NCI-H748 (cell line): ENCODE measurements at regions not wholly inside any gene's neighbourhood (a gene's known extent, or its start where the extent isn't known, plus 50 kb on each side); places are given as distances from the start of the nearest gene placed in this dataset.
"Not testable (repeated sequence)": the region's sequence is repeated elsewhere in the genome, so short reads cannot be mapped to it uniquely, and the experiment has no call there.

Experiments used
- DNase-seq: peaks from one replicate; lab custom pipeline; 2025; ENCODE audit not compliant: unreplicated experiment; lab: John Stamatoyannopoulos, UW

DNA sequence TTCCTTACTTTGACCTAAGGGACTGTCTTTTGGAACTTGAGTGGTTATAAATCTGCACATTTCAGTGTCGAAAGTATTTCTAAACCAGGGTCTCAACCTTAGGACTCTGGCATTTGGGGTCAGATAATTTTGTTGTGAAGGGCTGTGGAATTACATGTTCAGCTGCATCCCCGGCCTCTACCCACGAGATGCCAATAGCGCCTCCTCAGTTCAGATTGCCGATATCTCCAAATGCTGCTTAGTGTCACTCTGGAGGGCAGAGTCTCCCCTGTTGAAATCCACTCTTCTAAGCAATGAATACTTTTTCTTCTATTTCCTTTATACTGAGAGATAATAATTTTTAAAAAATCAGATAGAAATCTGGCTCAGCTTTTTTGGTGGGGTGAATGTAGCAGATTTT is 379.4 kb upstream of the RGS6 start:
- DNase-seq, result no peak

DNA sequence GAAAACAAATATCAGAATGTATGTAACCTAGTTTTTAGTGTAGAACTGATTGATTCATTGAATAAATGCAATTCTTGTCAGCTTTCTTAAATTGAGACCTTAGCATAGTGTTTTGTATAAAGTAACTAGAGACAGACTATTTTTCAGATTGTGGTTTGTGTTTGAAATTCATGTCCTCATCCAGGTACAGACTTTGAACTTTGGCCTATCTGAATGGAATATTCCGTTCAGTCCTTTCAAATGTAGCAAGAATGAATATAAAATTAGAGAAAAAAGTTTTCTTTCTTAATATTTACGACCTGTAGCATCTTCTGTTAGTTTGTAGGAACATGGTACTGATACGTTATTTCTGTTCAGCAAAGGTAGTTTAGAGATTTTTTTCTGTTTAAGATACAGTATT is 378.4 kb upstream of the RGS6 start:
- no peak for DNase-seq

DNA sequence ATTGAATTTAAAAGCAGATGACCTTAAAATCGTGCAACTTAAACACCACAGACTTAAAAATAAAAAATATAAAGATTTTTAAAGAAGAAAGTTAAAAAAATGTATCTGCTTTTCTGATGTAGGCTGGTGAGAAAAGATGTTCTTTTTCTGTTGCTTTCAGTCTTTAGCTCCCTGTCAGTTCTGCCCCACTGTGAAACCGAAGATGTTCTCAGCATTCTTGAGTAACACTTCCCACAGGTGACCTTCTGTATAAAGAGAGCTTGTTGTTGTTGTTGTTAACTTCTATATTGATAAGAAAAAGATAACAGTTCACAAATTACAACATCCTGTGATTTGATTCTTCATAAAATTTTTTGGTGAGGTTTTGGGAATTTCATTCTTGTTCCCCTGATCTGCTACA is 377.9 kb upstream of the RGS6 start:
- DNase-seq, result no peak

DNA sequence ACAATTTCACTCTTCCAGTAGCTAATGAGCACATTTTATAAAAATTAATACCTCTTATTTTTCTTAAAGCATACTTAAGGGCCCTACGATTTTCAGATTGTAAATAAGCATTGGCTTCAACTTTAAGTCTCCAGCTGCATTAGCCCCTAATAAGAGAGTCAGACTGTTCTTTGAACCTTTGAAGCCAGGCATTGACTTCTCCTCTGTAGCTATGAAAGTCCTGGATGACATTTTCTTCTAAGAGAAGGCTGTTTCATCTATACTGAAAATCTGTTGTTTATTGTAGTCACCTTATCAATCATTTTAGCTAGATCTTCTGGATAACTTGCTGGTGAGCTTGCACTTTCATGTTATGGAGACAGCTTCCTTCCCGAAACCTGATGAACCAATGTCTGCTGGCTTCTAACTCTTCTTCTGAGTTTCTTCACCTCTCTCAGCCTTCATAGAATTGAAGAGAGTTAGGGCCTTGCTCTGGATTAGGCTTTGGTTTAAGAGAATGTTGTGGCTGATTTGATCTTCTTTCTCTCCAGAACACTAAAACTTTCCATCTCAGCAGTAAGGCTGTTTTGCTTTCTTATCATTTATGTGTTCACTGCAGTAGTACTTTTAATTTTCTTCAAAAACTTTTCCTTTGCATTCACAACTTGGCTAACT is 377.1 kb upstream of the RGS6 start:
- no peak for DNase-seq

DNA sequence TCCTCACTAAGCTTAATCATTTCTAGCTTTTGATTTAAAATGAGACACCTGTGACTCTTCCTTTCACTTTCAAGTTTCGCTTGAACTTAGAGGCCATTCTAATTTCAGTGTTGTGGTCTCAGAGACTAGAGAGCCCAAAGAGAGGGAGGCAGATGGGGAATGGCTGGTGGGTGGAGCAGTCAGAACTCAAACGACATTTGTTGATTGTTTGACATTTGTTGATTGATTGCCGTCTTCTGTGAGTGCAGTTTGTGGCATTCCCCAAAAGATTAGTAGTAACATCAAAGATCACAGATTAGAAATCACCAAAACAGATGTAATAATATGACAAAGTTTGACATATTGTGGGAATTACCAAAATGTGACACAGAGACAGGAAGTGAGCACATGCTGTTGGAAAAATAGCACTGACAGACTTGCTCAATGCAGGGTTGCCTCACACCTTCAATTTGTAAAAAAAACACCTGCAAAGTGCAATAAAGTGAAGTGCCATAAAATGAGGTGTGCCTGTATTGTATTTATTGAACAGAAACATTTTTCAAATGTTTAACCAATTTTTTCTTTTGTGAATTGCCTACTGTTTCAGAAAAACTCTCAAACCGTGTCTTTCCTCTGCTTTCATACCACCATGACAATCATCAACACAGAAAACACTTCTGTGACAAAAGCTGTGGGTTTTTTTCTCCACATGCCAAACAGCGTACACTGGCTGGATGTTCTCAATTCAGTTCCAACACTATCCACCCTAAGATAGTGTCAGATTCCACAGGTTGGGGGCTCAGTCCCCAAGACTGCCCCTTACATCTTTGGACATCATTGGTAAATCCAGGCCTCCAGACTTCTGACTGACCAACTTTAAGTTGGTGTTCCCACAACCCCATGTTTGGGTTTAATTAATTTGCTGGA is 376.3 kb upstream of the RGS6 start:
- peak; percentile 77 for DNase-seq

DNA sequence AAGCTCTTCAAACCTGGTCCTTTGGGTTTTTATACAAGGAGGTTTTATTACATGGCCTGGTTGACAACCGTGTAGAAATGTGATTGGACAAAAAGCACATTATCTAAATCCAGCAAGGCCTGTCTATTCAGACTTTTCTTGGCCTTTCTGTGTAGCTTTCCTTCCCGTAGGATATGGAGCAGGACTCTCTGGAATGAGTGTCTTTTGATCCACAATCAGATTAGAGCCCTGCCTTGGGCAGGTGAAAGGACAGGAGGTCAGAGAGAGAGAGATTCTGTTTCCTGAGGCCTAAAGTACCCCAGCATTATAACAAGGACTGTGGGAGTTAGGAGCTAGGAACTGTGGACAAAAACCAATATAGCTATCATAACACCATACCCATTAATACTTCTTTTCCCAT is 375.5 kb upstream of the RGS6 start:
- DNase-seq, result no peak

DNA sequence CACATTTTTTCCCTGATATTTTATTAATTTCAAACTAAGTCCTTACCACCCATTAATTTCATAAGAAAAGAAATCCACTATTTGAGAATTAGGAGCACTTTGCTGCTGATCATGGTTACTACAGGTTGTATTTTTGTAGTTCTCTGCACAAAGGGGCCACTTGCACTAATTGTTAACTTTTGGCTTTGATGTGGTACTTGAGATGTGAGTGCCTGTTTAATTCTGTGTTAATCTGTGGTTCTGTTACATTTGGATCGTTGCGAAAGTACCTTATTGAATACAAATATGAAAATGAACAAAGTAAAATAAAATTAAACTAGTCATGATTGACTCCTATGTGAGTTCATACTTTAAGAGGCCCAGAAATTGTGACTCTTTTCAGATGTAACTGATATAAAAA is 374.9 kb upstream of the RGS6 start:
- no peak for DNase-seq

DNA sequence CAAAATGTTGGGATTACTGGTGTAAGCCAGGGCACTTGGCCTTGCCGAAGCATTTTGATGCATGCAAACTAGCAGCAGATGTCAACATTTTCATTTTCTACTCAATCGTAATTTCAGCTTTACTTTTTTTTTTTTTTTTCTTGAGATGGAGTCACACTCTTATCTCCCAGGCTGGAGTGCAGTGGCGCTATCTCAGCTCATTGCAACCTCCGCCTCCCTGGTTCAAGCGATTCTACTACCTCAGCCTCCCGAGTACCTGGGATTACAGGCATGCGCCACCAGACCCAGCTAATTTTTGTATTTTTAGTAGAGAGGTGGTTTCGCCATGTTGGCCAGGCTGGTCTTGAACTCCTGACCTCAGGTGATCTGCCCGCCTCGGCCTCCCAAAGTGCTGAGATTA is 373.3 kb upstream of the RGS6 start:
- DNase-seq, result not testable (repeated sequence)

DNA sequence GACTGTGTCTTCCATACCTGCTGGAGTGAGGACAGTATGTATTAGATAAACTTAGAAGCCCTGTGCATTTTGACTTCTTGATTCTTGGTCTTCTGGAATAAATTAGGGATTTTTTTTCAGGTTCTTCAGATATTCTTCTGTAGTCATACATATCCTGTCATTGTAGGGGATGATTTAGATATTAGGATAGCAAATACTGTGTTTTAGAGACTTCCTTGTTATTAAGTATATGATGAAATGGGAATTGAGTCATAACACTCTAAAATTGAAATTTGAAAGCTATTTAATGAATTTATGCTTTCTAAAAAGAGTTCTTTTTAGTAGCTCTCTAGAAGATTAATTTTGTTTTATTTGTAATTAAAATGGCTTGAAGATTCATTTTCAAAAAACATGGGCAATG is 371.5 kb upstream of the RGS6 start:
- DNase-seq, result no peak

DNA sequence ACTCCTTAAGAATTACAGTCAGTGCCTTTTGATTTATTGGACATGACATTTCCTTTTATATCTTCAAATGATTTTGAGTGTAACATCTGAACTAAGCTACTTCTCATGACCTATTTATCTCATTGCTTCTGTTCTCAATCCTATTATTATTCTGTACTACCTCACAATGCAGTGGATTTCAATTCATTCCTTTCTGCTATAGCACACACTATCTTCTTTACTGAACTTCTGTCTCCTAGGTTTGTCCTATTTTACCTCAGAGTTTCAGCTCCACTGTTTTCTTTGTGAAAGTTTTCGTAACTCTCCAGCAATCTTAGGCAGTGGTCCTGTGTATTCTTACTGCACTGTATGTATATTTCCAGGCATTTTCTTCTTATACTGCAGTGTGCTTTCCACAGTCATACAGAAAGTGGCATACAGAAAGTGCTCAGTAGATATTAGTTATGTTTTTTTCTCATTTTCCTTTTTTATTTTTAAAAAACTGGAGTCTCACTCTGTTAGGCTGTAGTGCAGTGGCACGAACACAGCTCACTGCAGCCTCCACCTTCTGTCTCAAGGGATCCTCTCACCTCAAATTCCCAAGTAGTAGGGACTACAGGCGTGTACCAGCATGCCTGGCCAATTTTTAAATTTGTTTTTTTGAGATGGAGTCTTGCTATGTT is 368.6 kb upstream of the RGS6 start:
- no peak for DNase-seq

DNA sequence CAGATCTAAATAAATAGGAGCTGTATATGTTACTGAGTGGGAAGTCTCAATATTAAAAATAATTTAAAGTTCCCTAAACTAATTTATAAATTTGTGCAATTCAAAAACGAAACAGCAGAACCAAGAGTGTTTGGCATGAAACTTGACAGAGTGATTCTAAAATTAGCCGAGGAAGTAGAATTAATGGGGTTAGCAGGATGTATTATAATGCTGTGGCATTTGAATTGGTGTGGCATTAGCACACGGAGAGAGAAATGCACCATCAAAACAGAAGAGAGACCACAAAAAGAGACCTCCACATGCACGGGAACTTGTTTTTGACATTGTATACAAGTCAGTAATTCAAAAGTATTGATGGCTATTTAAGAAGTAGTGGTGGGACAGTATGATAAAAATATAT is 366.0 kb upstream of the RGS6 start:
- no peak for DNase-seq

DNA sequence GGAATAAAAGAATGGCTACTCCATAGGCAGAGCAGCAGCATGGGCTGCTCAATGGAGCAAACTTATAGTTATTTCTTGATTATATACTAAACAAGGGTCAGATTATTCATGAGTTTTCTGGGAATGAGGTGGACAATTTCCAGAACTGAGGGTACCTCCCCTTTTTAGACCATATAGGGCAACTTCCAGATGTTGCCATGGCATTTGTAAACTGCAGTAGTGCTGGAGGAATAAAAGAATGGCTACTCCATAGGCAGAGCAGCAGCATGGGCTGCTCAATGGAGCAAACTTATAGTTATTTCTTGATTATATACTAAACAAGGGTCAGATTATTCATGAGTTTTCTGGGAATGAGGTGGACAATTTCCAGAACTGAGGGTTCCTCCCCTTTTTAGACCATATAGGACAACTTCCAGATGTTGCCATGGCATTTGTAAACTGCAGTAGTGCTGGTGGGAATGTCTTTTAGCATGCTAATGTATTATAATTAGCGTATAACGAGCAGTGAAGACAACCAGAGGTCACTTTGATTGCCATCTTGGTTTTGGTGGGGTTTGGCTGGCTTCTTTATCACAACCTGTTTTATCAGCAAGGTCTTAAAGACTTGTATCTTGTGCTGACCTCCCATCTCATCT is 364.6 kb upstream of the RGS6 start:
- not testable (repeated sequence) for DNase-seq

DNA sequence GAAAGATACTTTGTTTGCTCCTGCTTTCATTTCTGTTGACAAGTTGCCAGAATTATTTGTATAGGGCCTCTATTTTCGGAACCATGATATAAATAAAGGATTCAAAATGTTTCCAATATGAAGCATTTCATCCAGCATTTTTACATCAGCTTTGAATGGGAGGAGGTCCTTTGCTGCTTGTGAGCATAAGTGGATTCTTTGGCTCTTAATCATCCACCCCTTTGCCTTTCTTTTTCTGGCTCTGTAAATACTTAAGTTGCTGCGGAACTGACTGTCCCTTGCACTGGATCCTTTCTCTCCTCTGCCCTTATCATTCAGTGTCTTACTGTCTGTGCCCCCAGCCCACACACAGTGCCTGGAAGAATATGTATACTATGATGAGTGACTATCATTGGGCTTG is 357.3 kb upstream of the RGS6 start:
- no peak for DNase-seq

DNA sequence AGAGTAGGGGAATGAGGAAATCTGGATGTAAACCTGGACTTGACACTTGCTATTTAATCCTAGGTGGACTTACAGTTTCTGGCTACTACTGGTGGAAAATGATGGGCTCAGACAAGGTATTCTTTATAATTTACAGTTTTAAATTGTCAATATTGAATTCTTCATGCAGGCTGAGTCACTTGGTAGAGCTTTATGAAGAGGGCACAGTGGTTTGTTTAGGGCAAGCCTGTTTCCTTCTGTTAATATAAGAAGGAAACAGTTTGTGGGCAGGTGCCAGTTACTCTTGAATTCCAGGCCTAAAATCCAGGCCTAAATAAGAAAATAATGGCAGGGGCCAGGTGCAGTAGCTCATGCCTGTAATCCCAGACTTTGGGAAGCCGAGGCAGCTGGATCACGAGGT is 355.8 kb upstream of the RGS6 start:
- DNase-seq, result no peak

DNA sequence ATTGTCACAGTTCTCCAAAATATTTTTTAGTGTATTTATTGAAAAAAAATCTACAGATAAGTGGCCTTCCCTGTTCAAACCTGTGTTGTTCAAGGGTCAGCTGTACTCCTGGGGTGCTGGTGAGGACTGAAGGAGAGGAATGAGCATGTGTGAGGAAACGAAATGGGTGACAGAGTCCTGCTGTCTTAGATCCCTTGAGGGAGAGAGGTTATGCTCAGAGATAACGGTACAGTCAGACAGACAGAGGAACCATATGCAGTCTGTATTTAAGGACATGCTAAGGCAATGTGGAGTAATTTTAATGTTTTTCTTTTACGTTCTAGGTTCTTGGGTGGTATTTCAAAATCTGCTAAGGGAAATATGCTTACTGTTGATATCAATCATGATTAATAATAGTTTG is 352.9 kb upstream of the RGS6 start:
- DNase-seq, result no peak

DNA sequence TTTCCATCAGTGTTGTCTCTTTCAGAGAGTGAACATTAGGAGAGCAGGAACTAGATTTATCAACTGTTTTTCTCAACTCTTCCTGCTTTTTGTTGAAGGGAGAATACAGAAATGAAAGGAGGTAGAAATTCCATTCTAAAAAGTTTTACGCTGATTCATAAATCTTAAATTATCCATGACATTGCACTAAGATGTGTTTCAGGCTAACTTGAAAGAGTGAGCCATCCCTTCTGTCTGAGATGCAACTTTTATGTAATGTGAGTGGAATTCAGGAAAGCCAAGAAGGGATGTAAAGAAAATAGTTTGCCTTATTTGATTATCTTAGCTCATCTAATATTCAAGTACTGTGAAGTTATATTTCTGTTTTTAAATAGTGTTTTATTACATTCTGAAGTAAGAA is 349.5 kb upstream of the RGS6 start:
- DNase-seq, result no peak

DNA sequence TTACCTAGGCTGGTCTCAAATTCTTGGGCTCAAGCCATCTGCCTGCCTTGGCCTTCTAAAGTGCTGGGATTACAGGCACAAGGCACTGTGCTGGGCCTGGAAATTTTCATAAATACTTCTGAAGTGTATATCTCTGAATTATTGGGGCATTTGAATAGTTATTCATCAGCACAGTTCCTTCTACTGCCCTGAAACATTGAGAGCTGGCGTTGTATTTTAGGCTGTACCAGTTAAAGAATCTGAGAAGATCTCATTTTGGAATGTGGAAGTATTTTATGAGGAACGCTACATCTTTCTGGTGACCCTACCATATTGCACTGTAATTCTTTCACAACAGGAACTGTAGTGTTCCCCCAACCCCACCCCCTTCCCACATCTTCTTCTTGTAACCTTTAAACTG is 349.0 kb upstream of the RGS6 start:
- no peak for DNase-seq

DNA sequence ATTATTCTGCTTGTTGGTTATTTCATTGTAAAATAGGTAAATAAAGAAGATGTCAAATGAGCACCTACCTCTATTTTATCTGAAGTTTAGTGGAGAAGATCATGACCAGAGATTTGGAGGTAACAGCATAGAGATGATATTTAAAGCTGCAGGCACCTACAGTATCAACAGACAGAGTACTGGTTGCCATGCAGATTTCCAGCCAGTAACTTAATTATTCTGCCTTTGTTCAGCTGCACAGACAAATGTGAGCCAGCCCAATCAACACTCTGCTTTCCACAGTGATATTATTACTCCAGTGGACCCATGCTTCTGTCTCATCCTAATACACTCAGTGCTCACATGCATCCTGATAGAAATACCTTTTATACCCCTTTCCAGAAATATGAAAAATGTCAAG is 348.5 kb upstream of the RGS6 start:
- no peak for DNase-seq

DNA sequence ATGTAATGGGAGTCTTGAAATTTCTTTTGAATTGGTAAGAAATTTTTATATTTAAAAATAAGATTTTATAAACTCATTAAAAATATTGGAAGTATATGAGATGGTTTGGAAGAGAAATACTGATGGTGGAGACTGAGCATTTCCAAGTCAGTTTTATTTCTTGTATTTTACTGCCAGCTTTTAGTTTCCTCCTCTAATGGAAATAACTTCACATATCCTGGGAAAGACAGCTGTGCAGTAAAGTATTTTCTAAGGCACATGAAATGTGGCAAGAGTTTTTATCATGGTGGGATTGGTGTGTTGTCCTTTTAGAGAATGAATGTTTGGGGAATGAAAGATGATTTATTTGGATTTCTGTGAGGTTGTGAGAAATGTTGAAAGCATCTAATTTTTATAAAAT is 346.9 kb upstream of the RGS6 start:
- DNase-seq, result no peak

DNA sequence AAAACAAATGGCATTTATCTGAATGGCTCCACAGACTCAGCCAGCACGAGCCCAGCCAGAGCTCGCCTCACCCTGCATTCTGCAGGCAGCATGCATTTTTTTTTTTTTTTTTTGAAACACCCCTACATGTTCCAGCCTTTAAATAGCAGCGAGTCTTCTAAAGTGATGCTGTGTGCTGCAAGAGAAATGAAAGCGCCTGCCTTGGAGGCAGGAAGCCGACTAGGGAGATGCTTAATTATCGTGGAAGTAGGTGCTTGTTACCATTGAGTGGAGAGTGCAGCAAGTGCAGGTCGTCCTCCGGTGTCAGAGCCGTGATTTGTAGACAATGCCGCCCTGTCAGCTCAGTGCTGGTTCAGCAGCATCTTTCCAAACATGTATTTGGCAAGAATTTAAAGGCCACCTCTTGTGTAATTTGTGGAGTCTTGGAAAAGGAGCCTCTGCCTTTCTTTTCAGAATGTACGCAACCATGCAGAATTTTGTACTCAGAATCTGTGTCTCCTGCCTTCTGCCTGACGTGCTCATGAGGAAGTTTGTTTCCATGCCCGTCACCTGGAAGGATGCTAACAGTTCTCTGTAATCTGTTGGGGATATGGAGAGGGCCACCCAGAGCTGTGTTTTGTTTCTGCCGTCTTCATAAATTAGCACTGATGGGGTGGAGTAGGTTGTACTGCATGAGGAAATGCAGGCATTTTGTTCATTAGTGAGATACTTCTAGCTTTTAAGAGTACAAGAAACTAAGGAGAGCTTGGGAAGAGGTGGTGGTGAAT is 345.9 kb upstream of the RGS6 start:
- DNase-seq, result peak; percentile 77

DNA sequence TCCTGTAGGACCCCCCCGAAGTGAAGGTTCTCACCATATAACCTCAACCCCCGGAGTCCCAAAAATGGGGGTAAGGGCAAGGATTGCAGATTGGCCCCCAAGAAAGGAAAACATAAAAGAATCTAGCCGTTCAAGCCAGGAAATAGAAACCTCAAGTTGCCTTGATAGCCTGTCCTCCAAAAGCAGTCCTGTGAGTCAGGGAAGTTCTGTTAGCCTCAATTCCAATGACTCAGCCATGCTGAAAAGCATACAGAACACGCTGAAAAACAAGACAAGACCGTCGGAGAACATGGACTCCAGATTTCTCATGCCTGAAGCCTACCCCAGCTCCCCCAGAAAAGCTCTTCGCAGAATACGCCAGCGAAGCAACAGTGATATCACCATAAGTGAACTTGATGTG is 344.2 kb upstream of the RGS6 start:
- no peak for DNase-seq
